NCI-H1105 treated with DMSO at 0.1 percent for 48 hours (cell line): ENCODE measurements at regions not wholly inside any gene's neighbourhood (a gene's known extent, or its start where the extent isn't known, plus 50 kb on each side); places are given as distances from the start of the nearest gene placed in this dataset.

Source experiments
- DNase-seq: peaks from one replicate; lab custom pipeline; 2025; lab: John Stamatoyannopoulos, UW

DNA sequence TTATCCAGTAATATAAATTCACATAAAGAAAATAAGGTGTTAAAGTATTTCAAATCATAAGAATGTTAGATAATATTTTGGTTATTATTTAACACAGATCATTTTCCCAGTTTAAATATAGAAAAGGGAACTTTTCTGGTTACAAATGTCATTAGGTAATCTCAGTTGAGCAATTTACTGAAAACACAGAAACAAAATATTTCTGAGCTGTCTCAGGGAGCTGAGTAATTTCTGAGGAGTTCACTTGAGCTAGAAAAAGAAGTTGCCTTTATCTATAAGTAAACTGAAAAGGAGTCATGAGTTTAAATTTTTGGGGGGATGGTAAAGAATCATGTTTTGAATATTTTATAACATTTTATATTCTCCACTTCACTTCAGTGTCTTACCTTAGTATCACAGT, 855.4 kb upstream of the ARPP21 start:
- no peak for DNase-seq

DNA sequence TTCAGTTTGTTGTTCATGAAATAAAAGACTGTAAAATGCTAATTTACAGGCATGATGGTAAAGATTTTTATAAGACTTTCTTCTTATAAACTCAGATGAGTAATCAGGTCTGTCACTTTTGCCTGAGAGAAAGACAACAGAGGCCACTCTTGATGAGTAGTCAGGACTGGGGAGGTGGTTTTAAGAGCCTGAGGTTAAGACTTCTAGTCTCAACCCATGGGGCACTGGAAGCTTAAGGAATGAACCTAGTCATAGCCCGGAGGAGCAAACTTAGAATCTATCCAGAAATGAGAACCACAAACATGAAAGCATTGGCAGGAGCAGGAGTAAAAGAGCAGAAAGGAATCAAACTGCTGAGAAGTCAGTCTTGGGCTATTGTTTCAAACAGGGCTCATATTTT, 846.3 kb upstream of the ARPP21 start:
- DNase-seq, result no peak

DNA sequence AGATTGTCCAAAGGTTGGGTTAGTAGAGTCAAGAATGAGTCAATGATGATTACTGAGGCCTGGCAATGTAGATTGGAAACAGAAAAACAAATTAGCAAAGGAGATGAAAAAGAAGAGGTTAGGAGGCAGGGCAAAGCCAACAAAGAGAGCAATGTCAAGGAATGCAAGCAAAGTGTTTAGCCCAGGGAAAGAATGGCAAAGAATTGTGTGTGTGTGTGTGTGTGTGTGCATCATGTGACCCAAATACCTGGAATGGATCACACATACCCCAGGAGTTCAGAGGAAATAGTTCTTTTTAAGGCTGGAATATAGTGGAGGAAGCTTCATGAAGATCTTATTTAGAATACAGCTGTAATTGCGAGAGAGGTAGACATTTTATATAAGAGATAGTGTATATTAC, 831.7 kb upstream of the ARPP21 start:
- no peak for DNase-seq

DNA sequence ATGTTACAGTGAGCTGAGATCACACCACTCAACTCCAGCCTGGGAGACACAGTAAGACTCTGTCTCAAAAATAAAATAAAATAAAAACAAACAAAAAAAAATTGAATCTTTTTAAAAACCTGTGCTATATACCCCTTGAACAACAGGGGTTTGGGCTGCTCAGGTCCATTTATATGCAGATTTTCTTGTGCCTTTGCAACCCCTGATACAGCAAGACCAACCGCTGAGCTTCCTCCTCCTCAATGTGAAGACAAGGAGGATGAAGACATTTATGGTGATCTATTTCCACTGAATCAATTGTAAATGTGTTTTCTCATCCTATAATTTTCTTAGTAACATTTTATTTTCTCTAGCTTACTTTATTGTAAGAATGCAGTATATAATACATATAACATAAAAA, 831.0 kb upstream of the ARPP21 start:
- DNase-seq, result no peak

DNA sequence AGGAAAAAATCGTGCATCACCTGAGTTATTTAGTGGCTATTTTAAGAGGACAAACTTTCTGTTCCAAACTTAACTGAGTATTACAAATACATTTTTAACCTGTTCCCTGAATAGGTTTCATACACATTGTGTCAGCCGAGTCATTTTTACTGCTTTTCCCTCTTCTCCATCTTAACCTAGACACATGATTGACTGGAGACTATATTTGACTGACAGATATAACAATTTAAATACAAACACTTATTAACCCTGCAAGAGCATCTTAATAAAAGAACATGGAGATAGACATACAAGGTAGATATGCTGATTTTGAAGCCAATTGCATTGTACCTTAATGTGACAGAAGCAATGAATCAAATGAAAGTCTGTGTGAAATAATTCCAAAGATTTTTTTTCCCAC, 810.5 kb upstream of the ARPP21 start:
- DNase-seq, result no peak

DNA sequence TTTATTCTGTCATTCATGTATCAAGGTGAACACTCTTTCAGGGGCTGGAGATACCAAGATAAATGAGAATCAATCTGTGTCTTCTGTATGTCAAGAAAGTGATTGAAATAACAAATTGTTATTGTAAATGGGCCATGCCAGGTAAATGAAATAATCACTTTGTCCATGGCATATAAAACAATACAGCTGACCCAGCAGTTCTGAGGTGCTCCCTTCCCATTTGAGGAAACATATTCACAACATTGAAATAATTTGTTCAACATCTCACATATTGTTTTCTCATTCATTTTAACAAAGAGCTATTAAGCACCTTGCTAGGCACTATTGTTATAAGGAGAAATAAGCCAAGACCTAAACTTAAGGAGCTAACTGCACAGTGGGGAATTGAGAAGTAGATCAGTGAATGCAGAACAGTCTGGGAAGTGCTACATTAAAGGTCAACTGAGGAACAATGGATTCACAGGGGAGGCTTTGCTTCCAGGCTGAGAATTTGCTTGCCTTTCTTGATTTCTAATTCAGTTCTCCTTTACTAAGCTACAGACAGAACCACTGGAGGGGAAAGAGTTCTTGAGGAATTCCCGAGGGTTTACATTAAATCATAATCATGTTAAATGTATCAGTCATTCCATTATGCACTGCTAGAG, 806.3 kb upstream of the ARPP21 start:
- DNase-seq, result no peak

DNA sequence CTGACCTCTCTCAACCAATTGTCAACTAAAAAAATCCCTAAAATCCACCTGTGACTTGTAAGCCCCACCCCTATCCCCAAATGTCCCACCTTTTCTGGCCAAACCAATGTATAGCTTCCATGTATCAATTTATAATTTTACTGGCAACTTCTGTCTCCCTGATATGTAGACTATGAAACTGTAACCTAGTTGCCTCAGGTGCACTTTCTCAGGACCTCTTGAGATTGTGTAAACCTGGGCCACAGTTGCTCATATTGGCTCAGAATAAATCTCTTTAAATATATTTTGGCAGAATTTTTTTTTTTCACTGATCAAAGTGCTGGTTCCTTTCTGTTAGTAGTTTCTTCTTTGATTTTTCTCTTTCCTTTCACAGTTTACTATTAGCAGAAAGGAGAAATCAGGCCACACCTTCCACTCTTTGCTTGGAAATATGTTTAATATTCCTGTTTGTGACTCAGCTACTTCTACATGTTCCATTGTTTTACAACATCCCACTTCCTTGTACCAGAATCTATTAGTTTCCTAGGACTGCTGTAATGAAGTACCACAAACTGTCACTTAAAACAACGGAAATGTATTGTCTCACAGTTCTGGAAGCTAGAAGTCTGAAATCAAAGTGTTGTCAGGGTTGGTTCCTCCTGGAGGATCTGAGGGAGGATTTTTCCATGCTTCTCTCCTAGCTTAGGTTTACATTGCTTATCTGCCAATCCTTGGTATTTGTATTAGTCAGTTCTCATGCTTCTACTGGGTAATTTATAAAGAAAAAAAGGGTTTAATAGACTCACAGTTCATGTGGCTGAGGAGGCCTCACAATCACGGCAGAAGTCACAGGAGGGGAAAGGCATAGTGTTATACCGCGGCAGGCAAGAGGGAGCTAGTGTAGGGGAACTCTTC, 801.2 kb upstream of the ARPP21 start:
- DNase-seq, result no peak

DNA sequence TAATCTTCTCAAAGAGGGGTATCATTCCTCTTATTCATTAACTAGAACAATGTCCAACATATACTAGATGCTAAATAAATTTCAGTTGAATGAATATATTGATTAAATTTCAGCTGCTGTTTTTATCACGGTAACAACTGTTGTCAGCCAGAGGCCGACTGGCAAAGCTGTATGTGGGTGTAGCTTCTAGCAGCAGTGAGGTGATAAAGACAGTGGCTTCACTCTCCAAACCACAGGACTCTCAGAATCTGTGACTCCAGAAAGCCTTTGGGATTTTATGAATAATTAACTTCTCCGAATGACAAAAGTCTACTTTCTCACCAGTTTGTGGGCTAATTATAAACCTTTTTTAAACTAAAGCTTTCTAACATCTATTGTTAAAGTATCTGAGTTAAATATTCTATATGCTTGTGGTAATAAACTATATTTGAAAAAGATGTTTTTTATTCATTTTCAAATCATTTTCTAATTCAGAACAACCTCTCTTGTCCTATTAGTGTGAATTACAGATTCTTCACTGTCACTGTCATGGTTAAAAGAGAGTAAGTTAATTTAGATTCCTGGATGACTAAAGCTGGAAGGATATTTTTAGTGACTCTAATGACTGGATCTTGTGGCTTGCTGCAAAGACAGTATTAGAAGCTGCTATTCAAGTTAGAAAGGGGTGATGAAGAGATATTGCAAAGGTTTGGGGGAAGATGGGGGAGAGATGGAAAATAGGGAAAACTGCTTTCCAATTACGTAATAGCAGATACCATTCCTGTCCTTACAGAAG, 796.4 kb upstream of the ARPP21 start:
- no peak for DNase-seq

DNA sequence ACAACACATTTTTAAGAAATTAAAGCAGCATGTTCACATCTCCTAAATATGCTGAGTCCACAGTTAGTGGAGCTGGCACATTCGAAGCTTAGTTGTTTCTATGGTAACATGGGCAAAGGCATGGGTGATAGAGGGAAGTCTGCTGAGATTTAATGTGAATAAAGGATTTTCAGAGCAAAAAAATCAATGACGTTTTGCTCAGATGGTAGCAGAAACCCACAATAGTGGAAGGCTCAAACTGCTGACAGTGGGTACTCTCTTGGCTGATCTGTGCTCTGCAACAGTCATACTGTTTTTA, 795.1 kb upstream of the ARPP21 start:
- no peak for DNase-seq

DNA sequence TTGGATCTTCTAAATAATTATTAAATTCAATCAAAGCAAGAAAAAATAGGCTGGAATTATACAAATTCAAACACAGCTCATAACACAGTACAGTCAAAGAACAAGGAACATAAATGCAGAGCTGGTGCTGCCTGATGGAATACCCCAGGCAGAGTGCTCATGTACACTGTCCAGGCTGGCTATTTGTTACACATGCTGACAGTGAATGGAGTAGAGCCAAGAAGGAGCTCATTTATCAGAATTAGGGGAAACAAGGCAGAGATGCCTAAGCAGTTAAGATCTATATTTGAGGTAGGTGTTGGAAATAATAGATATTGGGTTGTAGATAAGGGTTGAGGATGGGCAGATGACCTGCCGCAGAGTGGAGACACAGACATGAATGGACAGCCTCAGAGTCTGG, 788.2 kb upstream of the ARPP21 start:
- no peak for DNase-seq

DNA sequence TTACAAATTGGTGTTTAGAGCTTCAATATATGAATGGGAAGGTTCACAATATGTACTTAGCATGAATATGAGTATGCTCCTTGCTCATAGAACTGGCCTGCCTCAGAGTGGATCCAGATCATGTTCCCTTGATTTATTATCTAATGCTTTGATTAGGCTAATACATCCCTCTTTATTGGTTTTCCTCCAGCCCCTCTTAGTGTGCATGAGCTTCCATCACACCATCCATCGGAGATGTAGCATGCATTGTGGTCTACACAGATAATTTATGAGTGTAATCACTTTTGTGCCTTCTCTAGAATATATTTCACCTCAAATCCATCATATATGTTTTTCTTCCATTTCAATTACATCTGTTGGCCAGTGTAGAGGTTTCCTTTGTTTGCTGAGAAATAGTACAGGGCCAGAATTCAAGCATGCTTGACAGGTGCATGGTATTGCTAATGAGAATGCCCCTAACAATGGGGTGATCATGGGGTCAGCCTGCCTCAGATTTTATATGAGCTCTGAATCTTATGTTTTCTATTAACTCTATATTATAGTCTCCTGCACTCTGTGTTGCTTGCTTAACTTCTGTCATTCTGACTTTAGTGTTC, 786.4 kb upstream of the ARPP21 start:
- no peak for DNase-seq

DNA sequence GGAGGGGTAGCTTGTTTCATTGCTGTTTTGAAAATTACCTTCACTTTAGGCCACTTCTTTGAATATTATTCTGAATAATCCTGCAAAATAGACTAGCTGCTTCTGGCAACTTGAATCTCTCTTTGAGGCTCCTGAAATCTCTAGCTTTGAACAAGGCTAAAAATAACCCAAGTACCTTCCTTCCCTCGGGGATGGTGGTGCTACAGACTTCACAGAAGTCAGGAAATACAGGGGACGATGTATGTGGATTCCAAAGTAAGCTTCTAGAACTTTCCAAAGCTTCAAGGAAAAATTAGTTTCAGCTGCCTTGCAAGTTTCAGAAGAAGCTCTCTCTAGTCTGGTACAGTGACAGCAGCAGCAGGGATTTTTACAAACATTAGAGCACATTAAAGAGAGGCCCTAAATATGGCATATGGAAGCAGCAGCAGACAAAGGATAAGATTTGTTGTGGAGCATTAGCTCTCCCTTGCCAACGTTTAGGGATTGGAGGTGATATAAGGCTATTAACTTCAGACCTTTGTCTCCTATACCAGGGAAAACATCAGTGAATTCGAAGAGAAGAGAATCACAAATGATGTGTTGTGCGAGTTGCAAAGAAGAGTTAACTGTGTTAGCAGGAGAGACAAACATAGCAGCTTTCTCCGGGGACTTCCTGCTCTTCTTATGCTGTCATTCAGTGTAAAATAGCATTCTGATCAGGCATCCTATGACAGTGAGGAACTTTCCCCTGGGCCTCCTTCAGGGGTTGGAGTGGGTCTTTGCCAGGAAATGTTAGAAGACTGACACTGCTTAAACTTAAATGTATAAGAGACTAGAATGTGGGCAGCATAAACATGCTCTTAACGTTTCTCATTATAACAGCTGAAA, 783.0 kb upstream of the ARPP21 start:
- DNase-seq, result no peak

DNA sequence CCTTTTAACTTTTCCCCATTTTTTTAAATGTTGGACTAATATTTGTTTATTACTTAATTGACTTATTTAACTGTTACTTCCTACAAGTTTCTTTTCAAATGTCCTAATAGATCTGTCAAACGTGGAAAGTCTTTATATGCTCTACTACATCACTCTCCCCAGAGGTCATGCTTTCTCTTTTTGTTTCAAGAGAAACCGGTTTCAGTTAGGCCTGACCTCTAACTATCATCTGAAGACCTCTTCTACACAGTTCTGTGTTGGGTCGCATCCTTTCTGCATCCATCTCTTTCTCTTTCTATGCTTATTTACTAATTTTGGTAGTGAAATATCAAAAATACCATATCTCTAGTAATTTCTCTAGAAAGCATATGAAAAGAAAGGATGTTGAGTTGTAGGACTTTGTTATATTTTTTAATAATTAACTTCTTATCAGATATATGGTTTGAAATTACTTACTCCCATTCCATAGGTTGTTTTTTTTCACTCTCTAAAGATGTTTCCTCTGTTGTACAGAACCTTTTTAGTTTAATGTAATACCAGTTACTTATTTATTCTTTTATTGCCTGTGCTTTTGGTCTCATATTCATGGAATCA, 781.2 kb upstream of the ARPP21 start:
- DNase-seq, result no peak

DNA sequence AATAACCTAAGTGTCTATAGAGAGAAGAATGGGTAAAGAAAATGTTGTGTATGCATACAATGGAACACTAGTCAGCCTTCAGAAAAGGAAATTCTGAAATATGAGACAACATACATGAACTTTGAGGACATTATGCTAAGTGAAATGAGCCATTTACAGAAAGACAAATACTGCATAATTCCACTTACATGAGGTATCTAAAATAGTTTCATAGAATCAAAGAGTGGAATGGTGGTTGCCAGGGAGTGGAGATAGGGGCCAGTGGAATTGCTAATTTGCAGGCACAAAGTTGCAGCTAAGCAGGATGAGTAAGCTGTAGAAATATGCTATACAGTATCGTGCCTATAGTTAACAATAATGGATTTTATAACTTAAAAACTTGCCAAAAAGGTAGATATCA, 779.6 kb upstream of the ARPP21 start:
- no peak for DNase-seq

DNA sequence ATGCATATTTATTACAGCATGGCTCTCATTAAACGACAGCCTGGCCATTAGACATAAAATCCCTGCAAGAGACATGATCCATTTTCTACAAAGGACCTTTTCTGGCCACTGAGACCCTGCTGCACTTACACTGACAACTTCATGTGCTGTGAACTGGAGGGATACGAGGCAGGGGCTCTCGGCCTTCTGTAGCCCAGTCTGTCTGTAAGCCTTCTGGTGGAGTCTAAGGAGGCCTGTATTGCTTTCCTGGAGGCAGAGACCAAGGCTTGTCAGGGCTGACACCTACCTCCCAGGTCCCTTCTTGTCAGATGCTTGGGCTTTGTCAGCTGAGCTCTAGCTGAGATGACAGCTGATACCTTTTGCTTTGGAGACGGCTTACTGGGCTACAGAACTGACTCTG, 776.9 kb upstream of the ARPP21 start:
- no peak for DNase-seq

DNA sequence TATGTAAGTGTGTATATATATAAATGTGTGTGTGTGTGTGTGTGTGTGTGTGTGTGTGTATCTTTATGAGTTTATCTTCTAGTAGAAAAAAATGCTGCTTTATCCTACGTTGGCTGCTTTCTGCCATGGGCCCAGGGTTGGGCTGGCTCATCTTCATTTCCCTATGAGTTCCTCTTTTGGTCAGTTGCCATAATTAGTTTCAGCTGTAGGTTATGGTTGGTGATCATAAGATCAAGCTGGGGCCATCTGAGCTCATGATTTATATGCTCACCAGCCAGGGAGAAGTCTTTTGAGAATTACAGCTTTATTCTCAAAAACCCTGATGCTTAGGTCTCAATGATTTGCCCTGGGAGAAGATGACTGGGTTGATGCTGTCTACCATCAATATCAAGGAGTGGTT, 775.8 kb upstream of the ARPP21 start:
- no peak for DNase-seq

DNA sequence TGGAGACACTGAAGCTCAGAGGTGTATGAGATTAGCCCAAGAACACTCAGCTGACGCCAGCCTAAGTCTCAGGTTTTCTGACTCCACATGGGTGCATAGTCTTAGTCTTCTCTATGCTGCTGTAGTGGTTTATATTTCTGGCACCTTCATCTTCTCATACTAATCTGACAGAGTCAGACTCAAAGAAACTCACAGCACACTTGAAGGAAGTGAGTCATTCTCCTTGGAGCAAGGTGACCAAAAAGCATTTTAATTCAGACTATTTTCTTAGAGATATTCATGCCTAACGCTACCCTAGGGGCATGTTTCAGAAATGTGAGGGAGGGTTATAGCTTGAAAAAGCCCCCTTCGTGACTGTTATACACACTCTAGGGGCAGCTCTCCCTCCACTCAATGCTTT, 775.3 kb upstream of the ARPP21 start:
- DNase-seq, result no peak

DNA sequence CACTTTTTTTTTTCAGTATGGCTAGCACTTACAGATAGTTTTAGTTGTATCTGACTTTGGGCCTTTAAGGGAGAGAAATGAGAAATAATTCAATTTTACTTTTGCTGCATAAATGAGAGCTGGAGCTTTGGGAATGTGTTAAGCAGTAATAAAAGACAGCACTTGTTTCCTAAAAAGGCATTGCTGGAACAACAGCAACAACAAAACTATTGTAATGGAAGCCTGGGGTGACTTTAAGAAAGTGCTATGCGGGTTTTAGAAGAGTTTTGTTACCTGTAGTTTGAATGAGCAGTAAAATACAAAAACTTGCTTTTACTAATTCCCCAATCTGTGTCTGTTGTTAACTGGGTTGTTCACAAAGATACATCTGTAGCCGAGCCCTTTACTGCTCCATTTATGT, 774.0 kb upstream of the ARPP21 start:
- no peak for DNase-seq

DNA sequence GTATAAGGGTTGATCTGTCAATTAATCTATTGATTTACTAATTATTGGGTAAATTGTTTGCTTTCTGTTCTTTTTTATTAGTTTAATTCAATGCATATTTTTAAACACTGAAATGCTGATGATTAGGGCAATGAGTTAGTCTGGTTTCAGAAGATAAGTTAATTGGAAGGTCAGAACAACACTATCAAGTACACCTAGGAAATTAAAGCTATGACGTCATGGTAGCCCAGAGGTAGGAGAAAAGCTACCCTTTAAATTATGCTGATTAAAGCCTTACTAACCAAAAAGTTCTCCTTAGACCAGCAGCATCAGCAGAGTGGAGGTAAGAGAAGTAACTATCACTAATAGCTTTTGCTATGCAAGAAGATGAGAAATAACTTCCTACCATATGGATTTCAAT, 770.4 kb upstream of the ARPP21 start:
- DNase-seq, result no peak

DNA sequence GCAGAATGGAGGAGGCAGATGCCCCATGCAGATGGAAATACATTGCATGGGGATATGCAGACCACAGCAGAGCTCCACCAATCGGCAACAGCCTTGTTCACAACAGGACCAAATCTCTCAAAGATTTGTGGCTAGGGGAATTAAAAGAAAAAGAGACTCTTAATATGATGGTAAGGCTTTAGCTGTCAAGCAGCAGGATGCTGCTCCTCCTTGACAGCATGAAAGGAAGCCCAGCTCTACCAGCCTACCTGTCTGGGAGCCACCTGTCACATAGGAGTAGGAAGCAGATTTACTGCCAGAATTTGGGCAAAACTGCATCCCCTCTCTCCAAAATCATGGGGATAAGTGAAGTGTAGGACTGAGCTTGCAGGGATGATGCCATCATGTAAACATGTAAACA, 769.6 kb upstream of the ARPP21 start:
- no peak for DNase-seq

DNA sequence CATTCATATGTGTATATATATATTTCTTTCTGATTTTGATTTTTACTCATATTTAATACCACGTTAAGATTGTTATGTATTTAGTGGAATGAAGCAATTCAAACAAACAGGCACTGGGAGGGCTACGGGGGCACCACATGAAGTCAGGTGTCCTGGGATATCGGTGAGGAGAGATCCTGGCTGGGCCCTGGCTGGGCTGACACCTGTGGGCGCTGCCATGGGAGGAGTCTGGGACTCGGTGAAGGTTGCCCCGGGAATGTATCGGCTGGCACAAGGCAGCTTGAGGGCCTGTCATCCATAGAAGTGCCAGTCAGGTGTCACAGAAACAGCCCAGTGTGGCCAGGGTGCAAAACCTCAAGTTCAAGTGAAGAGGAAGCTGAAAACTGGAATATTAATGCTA, 766.9 kb upstream of the ARPP21 start:
- DNase-seq, result no peak
